HepG2 (cell line): ENCODE measurements at regions not wholly inside any gene's neighbourhood (a gene's known extent, or its start where the extent isn't known, plus 50 kb on each side); places are given as distances from the start of the nearest gene placed in this dataset.

Experiments used
- BCL3 ChIP-seq: sonication (generic); formaldehyde crosslinking; IDR thresholded peaks from 2 replicates; pipeline ENCODE4 v1.5.1; 2020; ENCODE audit warnings: mild to moderate bottlenecking, missing genetic modification reagents, moderate library complexity
- CBX2 ChIP-seq, 2 experiments: fragments of 200-600 bp in 1 of 2; sonication (generic); formaldehyde crosslinking in 1 of 2; IDR thresholded peaks; 2 replicates each; pipeline versions ENCODE4 v1.7.0 to v1.8.1; 2018 to 2022; ENCODE audit warnings: low read depth in 2 of 2, low read length in 1 of 2, mild to moderate bottlenecking in 1 of 2, missing genetic modification reagents in 1 of 2
- EP300 ChIP-seq, 3 experiments: sonication (generic) in 1 of 3; formaldehyde crosslinking in 1 of 3; IDR thresholded peaks; 2 replicates each; pipeline versions ENCODE4 v1.5.1 to v1.6.1; 2011 to 2020; ENCODE audit warnings: low read depth in 2 of 3, low read length in 2 of 3, borderline replicate concordance in 1 of 3, improper control_type of control experiment in 1 of 3, mild to moderate bottlenecking in 1 of 3, missing genetic modification reagents in 1 of 3, moderate library complexity in 1 of 3
- ERF ChIP-seq: IDR thresholded peaks from 2 replicates; pipeline ENCODE4 v1.6.1; 2018; ENCODE audit warnings: missing biosample characterization, missing genetic modification reagents
- FOXA1 ChIP-seq, 2 experiments: fragments of 450-650 bp in 1 of 2; sonication (generic) in 1 of 2; formaldehyde crosslinking in 1 of 2; IDR thresholded peaks; 2 replicates each; pipeline versions ENCODE4 v1.4.0 to v1.6.1; 2016 to 2020; ENCODE audit warnings: missing genetic modification reagents in 1 of 2
- FUBP1 ChIP-seq: sonication (generic); formaldehyde crosslinking; IDR thresholded peaks from 2 replicates; pipeline ENCODE4 v1.5.1; 2020; ENCODE audit warnings: missing genetic modification reagents, mild to moderate bottlenecking, borderline replicate concordance
- MBNL3 ChIP-seq: fragments of 250-450 bp; sonication (Bioruptor Pico); conservative IDR thresholded peaks from 2 replicates; pipeline ENCODE4 v1.8.0; 2022; ENCODE audit warnings: mild to moderate bottlenecking, inconsistent platforms
- NR0B2 ChIP-seq: sonication (generic); formaldehyde crosslinking; IDR thresholded peaks from 2 replicates; pipeline ENCODE4 v1.4.0; 2020; ENCODE audit warnings: mild to moderate bottlenecking, missing genetic modification reagents
- SALL1 ChIP-seq: sonication (generic); formaldehyde crosslinking; IDR thresholded peaks from 2 replicates; pipeline ENCODE4 v1.8.0; 2022; ENCODE audit warnings: mild to moderate bottlenecking, missing genetic modification reagents
- SKIL ChIP-seq: sonication (generic); formaldehyde crosslinking; IDR thresholded peaks from 2 replicates; pipeline ENCODE4 v1.8.0; 2022; ENCODE audit warnings: missing genetic modification reagents, mild to moderate bottlenecking, moderate library complexity, borderline replicate concordance
- SMAD1 ChIP-seq: sonication (generic); formaldehyde crosslinking; IDR thresholded peaks from 2 replicates; pipeline ENCODE4 v1.4.0; 2020; ENCODE audit warnings: missing genetic modification reagents, low read depth, mild to moderate bottlenecking, borderline replicate concordance
- ZFP90 ChIP-seq: sonication (generic); formaldehyde crosslinking; IDR thresholded peaks from 2 replicates; pipeline ENCODE4 v1.8.0; 2022; ENCODE audit warnings: missing genetic modification reagents, mild to moderate bottlenecking, inconsistent platforms, borderline replicate concordance
- ZNF121 ChIP-seq: sonication (generic); formaldehyde crosslinking; IDR thresholded peaks from 2 replicates; pipeline ENCODE4 v1.5.0; 2020; ENCODE audit warnings: mild to moderate bottlenecking, missing genetic modification reagents
- ZNF20 ChIP-seq: sonication (generic); formaldehyde crosslinking; IDR thresholded peaks from 2 replicates; pipeline ENCODE4 v1.4.0; 2020; ENCODE audit warnings: mild to moderate bottlenecking, moderate library complexity, missing genetic modification reagents
- ZNF280B ChIP-seq: sonication (generic); formaldehyde crosslinking; IDR thresholded peaks from 2 replicates; pipeline ENCODE4 v1.5.0; 2020; ENCODE audit warnings: missing genetic modification reagents, mild to moderate bottlenecking, borderline replicate concordance
- ZNF580 ChIP-seq: IDR thresholded peaks from 2 replicates; pipeline ENCODE4 v1.6.1; 2016; ENCODE audit warnings: low read depth, borderline replicate concordance
- ZNF644 ChIP-seq: IDR thresholded peaks from 2 replicates; pipeline ENCODE4 v1.6.1; 2016; ENCODE audit warnings: low read depth
- ZNF773 ChIP-seq: sonication (generic); formaldehyde crosslinking; IDR thresholded peaks from 2 replicates; pipeline ENCODE4 v1.4.0; 2020; ENCODE audit warnings: missing genetic modification reagents, borderline replicate concordance

- TF ChIP-seq ZNF773 (CRISPR knock-in tag): no peak
- no peak for TF ChIP-seq ZFP90 (CRISPR knock-in tag)
- TF ChIP-seq FUBP1 (CRISPR knock-in tag): no peak
- TF ChIP-seq FOXA1 (IDR thresholded peaks at IDR 0.05): no peak
- TF ChIP-seq FOXA1 (CRISPR knock-in tag; IDR thresholded peaks at IDR 0.05): no peak
- 0 out of 2 replicates have a peak, but pooled peaks have one; percentile 8 for TF ChIP-seq SMAD1 (CRISPR knock-in tag)
- TF ChIP-seq ERF (CRISPR knock-in tag): no peak
- TF ChIP-seq ZNF580: no peak
- TF ChIP-seq ZNF20 (CRISPR knock-in tag): 0 out of 2 replicates have a peak, but pooled peaks have one; percentile 34
- 0 out of 2 replicates have a peak, but pooled peaks have one; percentile 24 for TF ChIP-seq NR0B2
- no peak for TF ChIP-seq ZNF644 (CRISPR knock-in tag)
- TF ChIP-seq SKIL (CRISPR knock-in tag): no peak
- no peak; the same call in 1 of the 2 replicates for TF ChIP-seq SALL1 (CRISPR knock-in tag)
- no peak for TF ChIP-seq BCL3 (CRISPR knock-in tag)
- 0 out of 2 replicates have a peak, but pooled peaks have one; percentile 29 for TF ChIP-seq ZNF280B (CRISPR knock-in tag)
- TF ChIP-seq MBNL3: no peak
- TF ChIP-seq EP300 (IDR thresholded peaks at IDR 0.05; ENCODE audit: low read depth in 2 of 2, low read length in 2 of 2): no peak
- no peak for TF ChIP-seq EP300 (CRISPR knock-in tag; IDR thresholded peaks at IDR 0.05; ENCODE audit: borderline replicate concordance)
- TF ChIP-seq ZNF121 (CRISPR knock-in tag): peak; percentile 96
- TF ChIP-seq CBX2 (IDR thresholded peaks at IDR 0.05; ENCODE audit: low read depth, low read length): no peak
- 0 out of 2 replicates have a peak, but pooled peaks have one; percentile 28 for TF ChIP-seq CBX2 (CRISPR knock-in tag; IDR thresholded peaks at IDR 0.05; ENCODE audit: low read depth)
Observed at GRCh38 chr2:8118940-8119781, 562.7 kb upstream of the ID2 start (continued).
